ENCODE measurements at regions not wholly inside any gene's neighbourhood (a gene's known extent, or its start where the extent isn't known, plus 50 kb on each side); places are given as distances from the start of the nearest gene placed in this dataset.

- ATAC-seq (no peak), FAIRE-seq (no peak), DNase-seq (ENCODE audit: extremely low read depth in 1 of 4, low spot score in 3 of 4) (no peak)
- Histone ChIP-seq H3K27me3 (ENCODE audit: control insufficient read depth in 2 of 2, insufficient read depth in 2 of 2, low read length in 2 of 2) (peaks cover 26 to 59% of the 10 kb centered on the region in 2 experiments), H3K4me2 (ENCODE audit: insufficient read depth, low read length) (no peak overlapping the region), H2AFZ (ENCODE audit: low read depth, low read length) (no peak overlapping the region), H3K9ac (ENCODE audit: insufficient read depth in 1 of 2, low read depth in 2 of 2, low read length in 2 of 2) (no peak overlapping the region), H3K79me2 (ENCODE audit: control insufficient read depth, insufficient read depth, low read length) (no peaks in the 10 kb centered on the region), H3K9me1 (ENCODE audit: control insufficient read depth, insufficient read depth, low read length) (no peaks in the 10 kb centered on the region), H4K20me1 (replicated peaks; ENCODE audit: control insufficient read depth, insufficient read depth, low read length) (peaks cover 7% of the 10 kb centered on the region; the same call in 1 of the 2 replicates), H3K9me3 (replicated peaks; ENCODE audit: control insufficient read depth, insufficient read depth, low read depth, low read length) (no peaks in the 10 kb centered on the region), H3K4me3 (no peak overlapping the region), H3K27ac (ENCODE audit: extremely low read depth, low read depth, low read length) (no peak overlapping the region), H3K36me3 (ENCODE audit: control insufficient read depth, insufficient read depth, low read length) (no peaks in the 10 kb centered on the region), H3K4me1 (replicated peaks in 1 of 2; ENCODE audit: control insufficient read depth in 2 of 2, insufficient read depth in 2 of 2, low read length in 2 of 2) (peaks cover 0 to 3% of the 10 kb centered on the region in 2 experiments; a peak in 1 of 5 replicates)
- intact Hi-C loops (cut with micrococcal nuclease), result no loop called here
- ChIA-PET POLR2A (no interaction called here), CTCF (ENCODE audit: low intra/inter-chr PET ratio) (no interaction called here)
- in situ Hi-C loops (cut with MboI), result no loop called here
- 0% methylated on average over 3 of the region's 3 CpGs for WGBS (ENCODE audit: insufficient coverage, low coverage, missing lambda C conversion rate)
- no peak for TF ChIP-seq ZNF23 (CRISPR knock-in tag; IDR thresholded peaks at IDR 0.05)
- TF ChIP-seq EZH2 (IDR thresholded peaks at IDR 0.05; ENCODE audit: borderline replicate concordance, low read depth, low read length), result no peak
- no peak for TF ChIP-seq HMG20A (CRISPR knock-in tag; conservative IDR thresholded peaks at IDR 0.05)
- TF ChIP-seq MAFG (tag; conservative IDR thresholded peaks at IDR 0.05), result no peak
- no peak for TF ChIP-seq ZNF561 (CRISPR knock-in tag; conservative IDR thresholded peaks at IDR 0.05)
- no peak for TF ChIP-seq MYC (IDR thresholded peaks at IDR 0.05; ENCODE audit: low read depth, low read length)
- TF ChIP-seq MYC (CRISPR knock-in tag; IDR thresholded peaks at IDR 0.05; ENCODE audit: borderline replicate concordance, low read depth), result no peak
- TF ChIP-seq HES1 (IDR thresholded peaks at IDR 0.05; ENCODE audit: low read depth), result no peak
- TF ChIP-seq ZSCAN29 (IDR thresholded peaks at IDR 0.05), result no peak
- no TSS peak for BruUV-seq (replicated peaks)
Measured at GRCh38 chr19:30091856-30092255, 149.8 kb downstream of the URI1 start.

Measured in K562 (cell line).